GM12864 (cell line): ENCODE measurements at regions not wholly inside any gene's neighbourhood (a gene's known extent, or its start where the extent isn't known, plus 50 kb on each side); places are given as distances from the start of the nearest gene placed in this dataset.

Experiments used
- DNase-seq: peaks from one replicate; pipeline ENCODE4 v3.0.0-alpha.2; 2011; ENCODE audit warnings: low read depth
- H3K4me3 ChIP-seq: 2 replicates; pipeline ENCODE4 v1.5.1; 2011; ENCODE audit warnings: mild to moderate bottlenecking, low read depth, low read length, control low read depth
- TF ChIP-seq, protein P1 (sequence below): IDR thresholded peaks from 2 replicates; pipeline ENCODE4 v1.5.1; 2011; ENCODE audit warnings: low read depth, mild to moderate bottlenecking, moderate library complexity, low read length, control low read depth, inconsistent platforms; ENCODE audit errors: missing control alignments

GRCh38 chr5:124263680-124264491 lies 482.6 kb downstream of the ZNF608 start:
- no peak for DNase-seq
- H3K4me3 ChIP-seq = no peak overlapping the region
- TF ChIP-seq, protein P1, sequence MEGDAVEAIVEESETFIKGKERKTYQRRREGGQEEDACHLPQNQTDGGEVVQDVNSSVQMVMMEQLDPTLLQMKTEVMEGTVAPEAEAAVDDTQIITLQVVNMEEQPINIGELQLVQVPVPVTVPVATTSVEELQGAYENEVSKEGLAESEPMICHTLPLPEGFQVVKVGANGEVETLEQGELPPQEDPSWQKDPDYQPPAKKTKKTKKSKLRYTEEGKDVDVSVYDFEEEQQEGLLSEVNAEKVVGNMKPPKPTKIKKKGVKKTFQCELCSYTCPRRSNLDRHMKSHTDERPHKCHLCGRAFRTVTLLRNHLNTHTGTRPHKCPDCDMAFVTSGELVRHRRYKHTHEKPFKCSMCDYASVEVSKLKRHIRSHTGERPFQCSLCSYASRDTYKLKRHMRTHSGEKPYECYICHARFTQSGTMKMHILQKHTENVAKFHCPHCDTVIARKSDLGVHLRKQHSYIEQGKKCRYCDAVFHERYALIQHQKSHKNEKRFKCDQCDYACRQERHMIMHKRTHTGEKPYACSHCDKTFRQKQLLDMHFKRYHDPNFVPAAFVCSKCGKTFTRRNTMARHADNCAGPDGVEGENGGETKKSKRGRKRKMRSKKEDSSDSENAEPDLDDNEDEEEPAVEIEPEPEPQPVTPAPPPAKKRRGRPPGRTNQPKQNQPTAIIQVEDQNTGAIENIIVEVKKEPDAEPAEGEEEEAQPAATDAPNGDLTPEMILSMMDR = no peak

- no peak for DNase-seq
- TF ChIP-seq, protein P1 = no peak
- H3K4me3 ChIP-seq = no peak overlapping the region
These were observed 483.4 kb downstream of the ZNF608 start for GRCh38 chr5:124262991-124263571.

DNA sequence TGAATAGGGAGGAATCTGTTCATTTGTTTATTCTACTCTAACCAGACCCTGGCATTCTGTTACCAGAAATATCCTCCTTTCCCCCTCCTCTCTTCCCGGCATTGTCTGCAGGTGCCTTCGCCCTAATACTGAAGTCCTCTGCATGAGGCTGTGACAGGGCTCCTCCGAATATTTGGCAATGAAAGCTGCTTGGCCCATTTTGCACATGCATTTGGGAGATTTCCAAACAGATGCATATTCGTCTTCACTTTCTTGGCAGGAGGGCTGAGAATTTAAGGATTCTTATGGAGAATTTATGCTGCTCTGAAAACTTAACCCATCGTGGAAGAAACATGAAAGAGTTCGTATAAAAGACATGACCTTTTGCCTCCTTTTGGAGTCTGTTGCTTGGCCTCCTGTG lies 484.0 kb downstream of the ZNF608 start:
- H3K4me3 ChIP-seq = no peak overlapping the region

GRCh38 chr5:124261848-124262247 lies 484.6 kb downstream of the ZNF608 start:
- TF ChIP-seq, protein P1 = no peak
- no peak overlapping the region for H3K4me3 ChIP-seq
- DNase-seq = no peak

More for the DNA sequence above, 484.0 kb downstream of the ZNF608 start:
- no peak for DNase-seq
- TF ChIP-seq, protein P1 = no peak

DNA sequence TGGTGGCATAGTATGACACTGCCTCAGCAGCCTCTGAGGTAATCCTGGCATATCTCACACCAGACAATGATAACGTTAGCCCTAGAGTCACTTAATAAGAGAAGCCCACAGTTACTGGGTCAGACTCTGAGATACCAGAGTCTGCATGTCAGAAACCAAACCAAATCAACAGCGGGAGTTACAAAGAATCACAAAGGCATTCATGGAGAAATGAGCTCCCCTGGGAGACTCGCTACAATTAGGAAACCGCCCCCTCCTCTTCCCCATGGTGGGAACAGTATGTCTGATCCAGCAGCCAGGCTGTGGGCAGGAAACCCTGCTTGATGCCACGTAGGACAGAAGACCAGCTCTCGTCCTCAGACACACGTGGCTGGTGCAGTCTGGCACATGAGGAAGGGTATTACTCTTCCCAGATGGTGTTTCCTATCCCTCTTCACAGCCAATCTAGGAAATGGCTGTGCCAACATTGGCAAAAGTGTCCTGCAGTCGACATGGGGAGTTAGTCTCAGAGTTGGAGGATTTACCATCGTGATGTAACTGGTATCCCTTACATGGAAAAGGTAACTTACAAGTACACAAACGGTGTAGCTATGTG lies 485.4 kb downstream of the ZNF608 start:
- TF ChIP-seq, protein P1 = no peak
- no peak for DNase-seq
- no peak overlapping the region for H3K4me3 ChIP-seq

- no peak overlapping the region for H3K4me3 ChIP-seq
- DNase-seq = no peak
- TF ChIP-seq, protein P1 = no peak
These were observed 487.4 kb downstream of the ZNF608 start for GRCh38 chr5:124259017-124259416.

- no peak for DNase-seq
- no peak overlapping the region for H3K4me3 ChIP-seq
- TF ChIP-seq, protein P1 = no peak
These were observed 489.4 kb downstream of the ZNF608 start for GRCh38 chr5:124257048-124257447.
